CD14-positive monocyte (primary cell): ENCODE measurements at regions not wholly inside any gene's neighbourhood (a gene's known extent, or its start where the extent isn't known, plus 50 kb on each side); places are given as distances from the start of the nearest gene placed in this dataset.

Experiments used
- DNase-seq, 3 donors: peaks; one replicate each; pipeline ENCODE4 v3.0.0-alpha.2; 2011 to 2022
- H2AFZ ChIP-seq: 2 replicates; pipeline ENCODE4 v1.6.0; 2012; ENCODE audit warnings: mild to moderate bottlenecking, low read depth, low read length, inconsistent platforms; ENCODE audit not compliant: insufficient read depth, poor library complexity, severe bottlenecking
- H3K27ac ChIP-seq, 2 donors: 1 replicate in 1 of 2; 2 replicates in 1 of 2; pipeline ENCODE4 v1.5.1; 2012 to 2013; ENCODE audit warnings: low read length in 2 of 2, control low read depth in 1 of 2, inconsistent platforms in 1 of 2, low read depth in 1 of 2, mild to moderate bottlenecking in 1 of 2
- H3K27me3 ChIP-seq, 2 donors: one replicate each; pipeline versions ENCODE4 v1.6.0 to v1.6.1; 2011 to 2013; ENCODE audit warnings: low read length in 2 of 2; ENCODE audit not compliant: control insufficient read depth in 2 of 2, insufficient read depth in 2 of 2
- H3K36me3 ChIP-seq, 2 donors: replicated peaks in 1 of 2; 1 replicate in 1 of 2; 2 replicates in 1 of 2; pipeline versions ENCODE4 v1.5.1 to v1.6.1; 2012 to 2013; ENCODE audit warnings: low read length in 2 of 2, control low read depth in 1 of 2, inconsistent platforms in 1 of 2, mild to moderate bottlenecking in 1 of 2; ENCODE audit not compliant: insufficient read depth in 2 of 2, control insufficient read depth in 1 of 2
- H3K4me1 ChIP-seq, 2 donors: 1 replicate in 1 of 2; 2 replicates in 1 of 2; pipeline versions ENCODE4 v1.5.1 to v1.6.1; 2012 to 2013; ENCODE audit warnings: low read length in 2 of 2, control low read depth in 1 of 2, inconsistent platforms in 1 of 2, mild to moderate bottlenecking in 1 of 2, moderate library complexity in 1 of 2; ENCODE audit not compliant: insufficient read depth in 2 of 2, control insufficient read depth in 1 of 2
- H3K4me2 ChIP-seq: replicated peaks from 2 replicates; pipeline ENCODE3; 2012; ENCODE audit warnings: low read length, moderate library complexity, mild to moderate bottlenecking; ENCODE audit not compliant: poor library complexity, severe bottlenecking; ENCODE audit errors: extremely low read depth
- H3K4me3 ChIP-seq, 3 experiments: fragments of 200-600 bp in 1 of 3; sonication (generic) in 1 of 3; replicated peaks in 1 of 3; 1 replicate in 2 of 3; 2 replicates in 1 of 3; pipeline ENCODE4 v1.5.1; 2011 to 2013; ENCODE audit warnings: low read length in 3 of 3, mild to moderate bottlenecking in 3 of 3, control low read depth in 2 of 3, low read depth in 2 of 3, inconsistent platforms in 1 of 3, moderate library complexity in 1 of 3
- H3K79me2 ChIP-seq: 2 replicates; pipeline ENCODE4 v1.6.0; 2012; ENCODE audit warnings: mild to moderate bottlenecking, control low read depth, inconsistent platforms, low read length, moderate library complexity; ENCODE audit not compliant: insufficient read depth
- H3K9ac ChIP-seq: 2 replicates; pipeline ENCODE4 v1.6.0; 2017; ENCODE audit warnings: low read length, mild to moderate bottlenecking; ENCODE audit not compliant: insufficient read depth, poor library complexity, severe bottlenecking
- H3K9me3 ChIP-seq, 2 donors: replicated peaks in 1 of 2; 1 replicate in 1 of 2; 2 replicates in 1 of 2; pipeline versions ENCODE4 v1.5.1 to v1.6.1; 2012 to 2013; ENCODE audit warnings: low read length in 2 of 2, control low read depth in 1 of 2; ENCODE audit not compliant: control insufficient read depth in 1 of 2, insufficient read depth in 1 of 2
- H4K20me1 ChIP-seq: 2 replicates; pipeline ENCODE4 v1.6.0; 2012; ENCODE audit warnings: mild to moderate bottlenecking, low read length, control low read depth, moderate library complexity; ENCODE audit not compliant: insufficient read depth
- H3K27ac Mint-ChIP-seq, 7 donors: one replicate each; pipeline ENCODE4 v1.8.0; 2020; ENCODE audit warnings: mild to moderate bottlenecking in 7 of 7, mixed read lengths in 7 of 7, moderate library complexity in 6 of 7, inconsistent platforms in 2 of 7
- H3K27me3 Mint-ChIP-seq, 3 donors: one replicate each; pipeline ENCODE4 v1.8.0; 2021 to 2022; ENCODE audit warnings: low read depth in 3 of 3, mild to moderate bottlenecking in 3 of 3, mixed read lengths in 3 of 3, moderate library complexity in 3 of 3, inconsistent platforms in 1 of 3
- H3K36me3 Mint-ChIP-seq, 2 donors: one replicate each; pipeline ENCODE4 v1.8.0; 2020; ENCODE audit warnings: mixed read lengths in 2 of 2, inconsistent platforms in 1 of 2, mild to moderate bottlenecking in 1 of 2
- H3K4me1 Mint-ChIP-seq: one replicate; pipeline ENCODE4 v1.8.0; 2020; ENCODE audit warnings: mild to moderate bottlenecking, mixed read lengths
- H3K4me3 Mint-ChIP-seq, 2 donors: one replicate each; pipeline ENCODE4 v1.8.0; 2020; ENCODE audit warnings: mild to moderate bottlenecking in 2 of 2, mixed read lengths in 2 of 2, moderate library complexity in 1 of 2
- H3K9me3 Mint-ChIP-seq, 7 donors: one replicate each; pipeline ENCODE4 v1.8.0; 2020 to 2022; ENCODE audit warnings: mixed read lengths in 7 of 7, mild to moderate bottlenecking in 6 of 7, moderate library complexity in 6 of 7, inconsistent platforms in 2 of 7
- CTCF ChIP-seq: fragments of 200-600 bp; IDR thresholded peaks from one replicate; pipeline ENCODE4 v1.8.0; 2022; ENCODE audit warnings: antibody characterized with exemption, mild to moderate bottlenecking
- WGBS: methylation state at CpG from one replicate; pipeline ENCODE4 v1.1.5; 2013; ENCODE audit warnings: missing lambda C conversion rate; ENCODE audit not compliant: insufficient coverage; 5-methylcytosine and 5-hydroxymethylcytosine counted together
- intact Hi-C, 2 donors: fragments of 100-400 bp; cut with micrococcal nuclease; formaldehyde crosslinking; loops; one replicate each; pipeline versions ENCODE4 v1.15.0 to v1.15.1; 2023

- 64% methylated on average over 9 of the region's 11 CpGs for WGBS
- Mint-ChIP-seq H3K27ac (no peak overlapping the region), H3K4me3 (no peak overlapping the region)
These were observed 56.4 kb upstream of the BOD1 start for GRCh38 chr5:173672891-173673290.

GRCh38 chr5:173673295-173674101, 57.0 kb upstream of the BOD1 start:
- no peak overlapping the region for H3K27ac ChIP-seq
- H3K9me3 ChIP-seq, result peaks cover 0 to 18% of the 10 kb centered on the region in 2 donors
- Mint-ChIP-seq H3K27me3 (no peaks in the 10 kb centered on the region), H3K36me3 (no peaks in the 10 kb centered on the region), H3K27ac (no peak overlapping the region), H3K4me3 (no peak overlapping the region), H3K4me1 (peaks cover 28% of the 10 kb centered on the region), H3K9me3 (peaks cover 0 to 20% (median 10%) of the 10 kb centered on the region in 7 donors)
- H3K9ac ChIP-seq, result no peak overlapping the region
- H4K20me1 ChIP-seq, result no peaks in the 10 kb centered on the region
- no peak overlapping the region for H3K4me3 ChIP-seq
- no peaks in the 10 kb centered on the region for H3K27me3 ChIP-seq
- TF ChIP-seq CTCF, result no peak
- no peaks in the 10 kb centered on the region for H3K36me3 ChIP-seq
- peaks cover 26 to 29% of the 10 kb centered on the region in 2 donors for H3K4me1 ChIP-seq
- no peak overlapping the region for H3K4me2 ChIP-seq
- DNase-seq, result no peak
- H2AFZ ChIP-seq, result no peak overlapping the region
- no peaks in the 10 kb centered on the region for H3K79me2 ChIP-seq
- intact Hi-C loops, result no loop called here
- 100% methylated on average over 5 of the region's 16 CpGs for WGBS

More at GRCh38 chr5:173672891-173673290, 56.4 kb upstream of the BOD1 start:
- no peak overlapping the region for H3K4me2 ChIP-seq
- TF ChIP-seq CTCF, result no peak
- DNase-seq, result no peak
- H3K4me1 ChIP-seq, result peaks cover 26 to 29% of the 10 kb centered on the region in 2 donors
- no peak overlapping the region for H3K9ac ChIP-seq
- H3K79me2 ChIP-seq, result no peaks in the 10 kb centered on the region
- H3K27me3 ChIP-seq, result no peaks in the 10 kb centered on the region
- peaks cover 28% of the 10 kb centered on the region for H3K4me1 Mint-ChIP-seq
- H3K4me3 ChIP-seq, result no peak overlapping the region
- H3K27ac ChIP-seq, result no peak overlapping the region
- H3K27me3 Mint-ChIP-seq, result no peaks in the 10 kb centered on the region
- intact Hi-C loops, result no loop called here
- H3K9me3 Mint-ChIP-seq, result peaks cover 0 to 23% (median 10%) of the 10 kb centered on the region in 7 donors
- H2AFZ ChIP-seq, result no peak overlapping the region
- H4K20me1 ChIP-seq, result no peaks in the 10 kb centered on the region
- no peaks in the 10 kb centered on the region for H3K36me3 ChIP-seq
- peaks cover 0 to 2% of the 10 kb centered on the region in 2 donors for H3K36me3 Mint-ChIP-seq
- peaks cover 0 to 20% of the 10 kb centered on the region in 2 donors for H3K9me3 ChIP-seq
